Neutrophil (primary cell): ENCODE measurements at regions not wholly inside any gene's neighbourhood (a gene's known extent, or its start where the extent isn't known, plus 50 kb on each side); places are given as distances from the start of the nearest gene placed in this dataset.

Source experiments
- H3K27ac ChIP-seq: fragments of 200-600 bp; sonication (generic); 2 replicates; pipeline ENCODE4 v1.5.1; 2016; ENCODE audit warnings: mild to moderate bottlenecking, moderate library complexity
- H3K27me3 ChIP-seq: fragments of 200-600 bp; sonication (generic); 2 replicates; pipeline ENCODE4 v1.6.0; 2016; ENCODE audit warnings: mild to moderate bottlenecking
- H3K36me3 ChIP-seq: fragments of 200-600 bp; sonication (generic); 2 replicates; pipeline ENCODE4 v1.5.1; 2017
- H3K4me1 ChIP-seq, 2 experiments: fragments of 200-600 bp in 1 of 2; sonication (generic) in 1 of 2; 1 replicate in 1 of 2; 2 replicates in 1 of 2; pipeline versions ENCODE4 v1.5.1 to v1.6.1; 2013 to 2016; ENCODE audit warnings: low read depth in 1 of 2, low read length in 1 of 2, mild to moderate bottlenecking in 1 of 2, moderate library complexity in 1 of 2; ENCODE audit not compliant: control insufficient read depth in 1 of 2, insufficient read depth in 1 of 2
- H3K4me3 ChIP-seq, 2 experiments: fragments of 200-600 bp in 1 of 2; sonication (generic) in 1 of 2; 1 replicate in 1 of 2; 2 replicates in 1 of 2; pipeline ENCODE4 v1.5.1; 2013 to 2016; ENCODE audit warnings: low read depth in 1 of 2, low read length in 1 of 2, mild to moderate bottlenecking in 1 of 2, moderate library complexity in 1 of 2
- H3K9me3 ChIP-seq: fragments of 200-600 bp; sonication (generic); 2 replicates; pipeline ENCODE4 v1.5.1; 2016
- TF ChIP-seq, protein P1 (sequence below): fragments of 200-600 bp; sonication (generic); IDR thresholded peaks from 2 replicates; pipeline ENCODE4 v1.5.1; 2016; ENCODE audit warnings: antibody characterized with exemption

DNA sequence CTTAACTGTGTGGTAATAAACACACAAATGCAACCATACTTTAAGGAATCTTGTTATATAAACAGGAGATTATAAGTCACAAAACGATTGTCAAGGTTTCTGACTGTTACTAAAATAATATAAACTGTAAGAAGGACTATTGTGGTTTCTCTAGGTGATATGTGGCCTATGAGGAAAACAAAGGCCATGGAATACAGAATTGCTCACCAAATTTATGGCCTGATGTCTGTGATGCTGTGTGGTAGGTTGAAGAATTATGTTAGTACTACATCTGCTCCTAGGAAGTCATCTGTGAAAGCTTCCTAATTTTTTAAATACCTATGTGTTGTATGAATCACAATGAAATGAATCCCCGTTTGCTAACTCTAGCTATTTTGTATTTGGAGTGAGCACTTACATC lies 875.4 kb upstream of the MAP3K7 start:
- Histone ChIP-seq H3K4me1 (no peaks in the 10 kb centered on the region), H3K27me3 (no peaks in the 10 kb centered on the region), H3K36me3 (no peaks in the 10 kb centered on the region), H3K27ac (no peak overlapping the region), H3K9me3 (no peaks in the 10 kb centered on the region), H3K4me3 (no peak overlapping the region)
- TF ChIP-seq, protein P1, sequence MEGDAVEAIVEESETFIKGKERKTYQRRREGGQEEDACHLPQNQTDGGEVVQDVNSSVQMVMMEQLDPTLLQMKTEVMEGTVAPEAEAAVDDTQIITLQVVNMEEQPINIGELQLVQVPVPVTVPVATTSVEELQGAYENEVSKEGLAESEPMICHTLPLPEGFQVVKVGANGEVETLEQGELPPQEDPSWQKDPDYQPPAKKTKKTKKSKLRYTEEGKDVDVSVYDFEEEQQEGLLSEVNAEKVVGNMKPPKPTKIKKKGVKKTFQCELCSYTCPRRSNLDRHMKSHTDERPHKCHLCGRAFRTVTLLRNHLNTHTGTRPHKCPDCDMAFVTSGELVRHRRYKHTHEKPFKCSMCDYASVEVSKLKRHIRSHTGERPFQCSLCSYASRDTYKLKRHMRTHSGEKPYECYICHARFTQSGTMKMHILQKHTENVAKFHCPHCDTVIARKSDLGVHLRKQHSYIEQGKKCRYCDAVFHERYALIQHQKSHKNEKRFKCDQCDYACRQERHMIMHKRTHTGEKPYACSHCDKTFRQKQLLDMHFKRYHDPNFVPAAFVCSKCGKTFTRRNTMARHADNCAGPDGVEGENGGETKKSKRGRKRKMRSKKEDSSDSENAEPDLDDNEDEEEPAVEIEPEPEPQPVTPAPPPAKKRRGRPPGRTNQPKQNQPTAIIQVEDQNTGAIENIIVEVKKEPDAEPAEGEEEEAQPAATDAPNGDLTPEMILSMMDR: no peak

GRCh38 chr6:91453224-91453878 lies 866.5 kb upstream of the MAP3K7 start:
- Histone ChIP-seq H3K4me3 (no peak overlapping the region), H3K9me3 (no peaks in the 10 kb centered on the region), H3K36me3 (no peaks in the 10 kb centered on the region), H3K27me3 (no peaks in the 10 kb centered on the region), H3K4me1 (no peaks in the 10 kb centered on the region), H3K27ac (no peak overlapping the region)
- TF ChIP-seq, protein P1: no peak

DNA sequence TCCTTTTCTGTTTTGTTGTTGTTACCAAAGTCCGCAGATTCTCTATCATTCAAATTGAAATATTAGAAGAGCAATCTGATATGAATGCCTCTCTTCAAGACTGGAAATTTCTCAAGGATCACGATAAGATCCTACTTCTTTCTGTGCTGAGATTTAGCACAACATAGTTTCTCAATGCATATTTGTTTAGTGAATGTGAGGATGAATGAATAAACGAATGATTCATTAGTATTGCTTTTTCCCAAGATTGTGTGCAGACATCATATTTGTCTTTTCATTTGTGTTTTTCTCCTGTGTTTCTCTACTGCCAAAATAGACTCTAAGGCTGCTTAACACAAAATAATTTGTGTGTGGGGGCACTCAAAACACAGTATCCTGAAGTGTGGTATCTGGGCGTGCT lies 862.7 kb upstream of the MAP3K7 start:
- H3K27me3 ChIP-seq: no peaks in the 10 kb centered on the region
- no peaks in the 10 kb centered on the region for H3K4me1 ChIP-seq
- H3K4me3 ChIP-seq: no peak overlapping the region
- H3K9me3 ChIP-seq: no peaks in the 10 kb centered on the region
- no peak overlapping the region for H3K27ac ChIP-seq
- TF ChIP-seq, protein P1: no peak
- H3K36me3 ChIP-seq: no peaks in the 10 kb centered on the region

GRCh38 chr6:91447530-91448254 lies 860.8 kb upstream of the MAP3K7 start:
- TF ChIP-seq, protein P1: no peak
- Histone ChIP-seq H3K4me1 (no peaks in the 10 kb centered on the region), H3K27ac (no peak overlapping the region), H3K36me3 (no peaks in the 10 kb centered on the region), H3K4me3 (no peak overlapping the region), H3K27me3 (no peaks in the 10 kb centered on the region), H3K9me3 (no peaks in the 10 kb centered on the region)

GRCh38 chr6:91447081-91447480 lies 860.2 kb upstream of the MAP3K7 start:
- no peaks in the 10 kb centered on the region for H3K9me3 ChIP-seq
- H3K27ac ChIP-seq: no peak overlapping the region
- no peaks in the 10 kb centered on the region for H3K27me3 ChIP-seq
- H3K4me1 ChIP-seq: no peaks in the 10 kb centered on the region
- TF ChIP-seq, protein P1: no peak
- no peaks in the 10 kb centered on the region for H3K36me3 ChIP-seq
- no peak overlapping the region for H3K4me3 ChIP-seq
